Ishikawa (cell line): ENCODE measurements at regions not wholly inside any gene's neighbourhood (a gene's known extent, or its start where the extent isn't known, plus 50 kb on each side); places are given as distances from the start of the nearest gene placed in this dataset.

ENCODE experiments used
- CEBPB ChIP-seq: IDR thresholded peaks from 2 replicates; pipeline ENCODE4 v1.6.1; 2012
- CREB1 ChIP-seq: IDR thresholded peaks from 2 replicates; pipeline ENCODE4 v1.6.1; 2012; ENCODE audit warnings: low read depth
- EGR1 ChIP-seq: IDR thresholded peaks from 2 replicates; pipeline ENCODE4 v1.6.1; 2012
- EP300 ChIP-seq: IDR thresholded peaks from 2 replicates; pipeline ENCODE4 v1.6.1; 2012; ENCODE audit warnings: borderline replicate concordance
- FOXM1 ChIP-seq: IDR thresholded peaks from 2 replicates; pipeline ENCODE4 v1.6.1; 2012; ENCODE audit warnings: low read depth, borderline replicate concordance
- NFIC ChIP-seq: IDR thresholded peaks from 2 replicates; pipeline ENCODE4 v1.6.1; 2012
- RAD21 ChIP-seq: IDR thresholded peaks from 2 replicates; pipeline ENCODE4 v1.6.1; 2012; ENCODE audit warnings: low read depth
- TAF1 ChIP-seq: IDR thresholded peaks from 2 replicates; pipeline ENCODE4 v1.6.1; 2012; ENCODE audit warnings: low read depth, mild to moderate bottlenecking
- TCF12 ChIP-seq: IDR thresholded peaks from 2 replicates; pipeline ENCODE4 v1.6.1; 2012; ENCODE audit warnings: low read depth
- TEAD4 ChIP-seq: IDR thresholded peaks from 2 replicates; pipeline ENCODE4 v1.6.1; 2012
- YY1 ChIP-seq: IDR thresholded peaks from 2 replicates; pipeline ENCODE4 v1.6.1; 2012; ENCODE audit warnings: low read depth
- ZBTB7A ChIP-seq: IDR thresholded peaks from 2 replicates; pipeline ENCODE4 v1.6.1; 2012; ENCODE audit warnings: low read depth
- TF ChIP-seq, protein P1 (sequence below): IDR thresholded peaks from 2 replicates; pipeline ENCODE4 v1.6.1; 2012
- TF ChIP-seq, protein P2 (sequence below): IDR thresholded peaks from 2 replicates; pipeline ENCODE4 v1.6.1; 2012
- TF ChIP-seq, protein P3 (sequence below): IDR thresholded peaks from 2 replicates; pipeline ENCODE4 v1.6.1; 2012; ENCODE audit warnings: low read depth, mild to moderate bottlenecking

DNA sequence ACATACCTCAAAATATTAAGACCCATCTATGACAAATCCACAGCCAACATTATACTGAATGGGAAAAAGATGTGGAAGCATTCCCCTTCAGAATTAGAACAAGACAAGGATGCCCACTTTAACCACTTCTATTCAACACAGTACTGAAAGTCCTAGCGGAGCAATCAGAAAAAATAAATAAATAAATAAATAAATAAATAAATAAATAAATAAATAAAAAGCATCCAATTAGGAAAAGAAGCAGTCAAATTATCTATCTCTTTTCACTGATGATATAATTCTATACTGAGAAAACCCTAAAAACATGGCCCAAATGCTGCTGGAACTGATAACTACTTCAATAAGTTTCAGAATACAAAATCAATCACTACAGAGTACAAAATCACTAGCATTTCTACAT is 67.5 kb downstream of the PRR32 start:
- TF ChIP-seq ZBTB7A, result no peak
- TF ChIP-seq CEBPB, result no peak
- TF ChIP-seq CREB1, result no peak
- no peak for TF ChIP-seq EP300
- no peak for TF ChIP-seq EGR1
- no peak for TF ChIP-seq YY1
- no peak for TF ChIP-seq FOXM1
- TF ChIP-seq, protein P1, sequence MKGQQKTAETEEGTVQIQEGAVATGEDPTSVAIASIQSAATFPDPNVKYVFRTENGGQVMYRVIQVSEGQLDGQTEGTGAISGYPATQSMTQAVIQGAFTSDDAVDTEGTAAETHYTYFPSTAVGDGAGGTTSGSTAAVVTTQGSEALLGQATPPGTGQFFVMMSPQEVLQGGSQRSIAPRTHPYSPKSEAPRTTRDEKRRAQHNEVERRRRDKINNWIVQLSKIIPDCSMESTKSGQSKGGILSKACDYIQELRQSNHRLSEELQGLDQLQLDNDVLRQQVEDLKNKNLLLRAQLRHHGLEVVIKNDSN, result no peak
- TF ChIP-seq TEAD4, result no peak
- no peak for TF ChIP-seq NFIC
- TF ChIP-seq, protein P2, sequence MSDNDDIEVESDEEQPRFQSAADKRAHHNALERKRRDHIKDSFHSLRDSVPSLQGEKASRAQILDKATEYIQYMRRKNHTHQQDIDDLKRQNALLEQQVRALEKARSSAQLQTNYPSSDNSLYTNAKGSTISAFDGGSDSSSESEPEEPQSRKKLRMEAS, result no peak
- no peak for TF ChIP-seq TAF1
- TF ChIP-seq RAD21, result no peak
- no peak for TF ChIP-seq TCF12
- TF ChIP-seq, protein P3, sequence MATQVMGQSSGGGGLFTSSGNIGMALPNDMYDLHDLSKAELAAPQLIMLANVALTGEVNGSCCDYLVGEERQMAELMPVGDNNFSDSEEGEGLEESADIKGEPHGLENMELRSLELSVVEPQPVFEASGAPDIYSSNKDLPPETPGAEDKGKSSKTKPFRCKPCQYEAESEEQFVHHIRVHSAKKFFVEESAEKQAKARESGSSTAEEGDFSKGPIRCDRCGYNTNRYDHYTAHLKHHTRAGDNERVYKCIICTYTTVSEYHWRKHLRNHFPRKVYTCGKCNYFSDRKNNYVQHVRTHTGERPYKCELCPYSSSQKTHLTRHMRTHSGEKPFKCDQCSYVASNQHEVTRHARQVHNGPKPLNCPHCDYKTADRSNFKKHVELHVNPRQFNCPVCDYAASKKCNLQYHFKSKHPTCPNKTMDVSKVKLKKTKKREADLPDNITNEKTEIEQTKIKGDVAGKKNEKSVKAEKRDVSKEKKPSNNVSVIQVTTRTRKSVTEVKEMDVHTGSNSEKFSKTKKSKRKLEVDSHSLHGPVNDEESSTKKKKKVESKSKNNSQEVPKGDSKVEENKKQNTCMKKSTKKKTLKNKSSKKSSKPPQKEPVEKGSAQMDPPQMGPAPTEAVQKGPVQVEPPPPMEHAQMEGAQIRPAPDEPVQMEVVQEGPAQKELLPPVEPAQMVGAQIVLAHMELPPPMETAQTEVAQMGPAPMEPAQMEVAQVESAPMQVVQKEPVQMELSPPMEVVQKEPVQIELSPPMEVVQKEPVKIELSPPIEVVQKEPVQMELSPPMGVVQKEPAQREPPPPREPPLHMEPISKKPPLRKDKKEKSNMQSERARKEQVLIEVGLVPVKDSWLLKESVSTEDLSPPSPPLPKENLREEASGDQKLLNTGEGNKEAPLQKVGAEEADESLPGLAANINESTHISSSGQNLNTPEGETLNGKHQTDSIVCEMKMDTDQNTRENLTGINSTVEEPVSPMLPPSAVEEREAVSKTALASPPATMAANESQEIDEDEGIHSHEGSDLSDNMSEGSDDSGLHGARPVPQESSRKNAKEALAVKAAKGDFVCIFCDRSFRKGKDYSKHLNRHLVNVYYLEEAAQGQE, result no peak

DNA sequence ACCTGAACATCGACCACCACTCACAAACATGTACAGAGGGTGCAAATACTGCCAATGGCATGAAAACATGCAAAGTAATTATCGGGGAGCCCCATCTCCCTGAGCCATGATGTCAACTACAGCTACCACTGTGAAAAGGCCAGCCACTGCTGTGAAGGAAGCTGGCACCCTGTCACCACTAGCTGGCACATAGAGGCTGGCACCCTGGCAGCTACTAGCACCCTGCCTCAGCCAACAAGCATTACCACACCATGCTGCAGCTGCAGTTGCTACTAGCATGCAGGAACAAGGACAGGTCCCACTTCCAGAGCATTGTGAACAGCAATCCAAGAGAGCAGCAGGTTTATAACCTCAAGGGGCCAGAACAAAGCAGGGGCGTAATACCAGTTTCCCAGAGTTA is 81.4 kb downstream of the PRR32 start:
- no peak for TF ChIP-seq CEBPB
- TF ChIP-seq YY1, result no peak
- TF ChIP-seq, protein P3, result no peak
- TF ChIP-seq ZBTB7A, result no peak
- TF ChIP-seq TEAD4, result no peak
- TF ChIP-seq EGR1, result no peak
- TF ChIP-seq, protein P1, result no peak
- TF ChIP-seq CREB1, result no peak
- TF ChIP-seq, protein P2, result no peak
- TF ChIP-seq NFIC, result no peak
- no peak for TF ChIP-seq EP300
- TF ChIP-seq TAF1, result no peak

DNA sequence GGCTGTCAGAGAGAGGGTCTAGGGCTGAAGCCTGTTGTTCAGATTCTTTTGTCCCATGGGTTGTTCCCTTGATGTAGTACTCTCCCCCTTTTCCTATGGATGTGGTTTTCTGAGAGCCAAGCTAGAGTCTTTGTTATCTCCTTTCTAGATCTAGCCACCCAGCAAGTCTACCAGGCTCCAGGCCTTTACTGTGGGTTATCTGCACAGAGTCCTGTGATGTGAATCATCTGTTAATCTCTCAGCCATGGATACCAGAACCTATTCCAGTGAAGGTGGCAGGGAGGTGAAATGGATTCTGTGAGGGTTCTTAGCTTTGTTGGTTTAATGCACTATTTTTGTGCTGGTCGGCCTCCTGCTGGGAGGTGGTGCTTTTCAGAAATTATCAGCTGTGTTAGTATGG is 109.5 kb downstream of the PRR32 start:
- TF ChIP-seq CEBPB (no peak), EP300 (no peak), TCF12 (no peak), TAF1 (no peak), TEAD4 (no peak)
- TF ChIP-seq, protein P2, result no peak

DNA sequence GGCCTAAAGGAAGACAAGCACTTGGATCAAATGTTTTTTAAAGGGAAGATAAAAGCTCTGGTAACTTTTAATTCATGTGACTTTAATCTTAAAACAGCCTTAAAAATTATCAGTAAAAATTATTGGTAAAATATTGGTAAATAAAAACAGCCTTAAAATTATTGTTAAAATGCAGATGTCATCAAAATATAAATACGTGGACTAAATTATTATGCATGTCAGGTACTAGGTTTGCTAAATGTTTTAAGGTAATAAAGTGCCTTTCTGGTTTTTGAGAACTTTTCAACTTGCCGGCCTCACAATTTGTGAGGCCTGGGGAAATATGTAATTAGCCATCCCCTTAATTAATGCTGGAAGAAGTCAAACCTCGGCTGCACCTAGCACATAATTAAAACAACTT is 147.7 kb downstream of the PRR32 start:
- TF ChIP-seq, protein P3, result no peak
- TF ChIP-seq CEBPB (no peak), YY1 (no peak), TCF12 (no peak), EGR1 (no peak), CREB1 (no peak)
- TF ChIP-seq, protein P1, result no peak

DNA sequence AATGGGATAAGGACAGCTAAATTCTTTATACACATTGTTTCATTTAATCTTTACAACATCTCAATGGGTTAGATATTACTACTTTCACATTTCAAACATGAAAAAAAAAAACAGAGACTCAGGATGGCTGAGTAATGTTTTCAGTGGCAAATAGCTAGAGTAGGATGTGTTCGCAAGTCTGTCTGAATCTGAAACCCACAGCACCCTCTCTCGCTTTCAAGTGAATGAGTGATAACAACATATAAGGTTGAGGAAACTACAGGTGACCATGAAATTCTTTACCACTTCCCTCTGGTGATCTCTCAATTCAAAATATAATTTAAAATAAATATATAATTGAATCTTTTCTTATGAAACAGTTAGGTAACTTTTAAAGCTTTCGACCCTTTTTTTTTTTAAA is 162.6 kb downstream of the PRR32 start:
- TF ChIP-seq YY1 (no peak), CEBPB (no peak), CREB1 (no peak)
- TF ChIP-seq, protein P2, result no peak
